Skeletal muscle satellite cell (primary cell): ENCODE measurements at regions not wholly inside any gene's neighbourhood (a gene's known extent, or its start where the extent isn't known, plus 50 kb on each side); places are given as distances from the start of the nearest gene placed in this dataset.
"Not testable (repeated sequence)": the region's sequence is repeated elsewhere in the genome, so short reads cannot be mapped to it uniquely, and the experiment has no call there.

Source experiments
- H3K27me3 ChIP-seq: 2 replicates; pipeline ENCODE4 v1.7.0; 2013; ENCODE audit warnings: low read length; ENCODE audit not compliant: control insufficient read depth, insufficient read depth
- H3K36me3 ChIP-seq: 2 replicates; pipeline ENCODE4 v1.7.0; 2013; ENCODE audit warnings: mild to moderate bottlenecking, control low read depth, low read length; ENCODE audit not compliant: insufficient read depth
- H3K4me1 ChIP-seq: 2 replicates; pipeline ENCODE4 v1.7.0; 2013; ENCODE audit warnings: low read length; ENCODE audit not compliant: control insufficient read depth, insufficient read depth
- H3K4me2 ChIP-seq: 2 replicates; pipeline ENCODE4 v1.7.0; 2013; ENCODE audit warnings: mild to moderate bottlenecking, low read length
- H3K4me3 ChIP-seq: 2 replicates; pipeline ENCODE4 v1.7.0; 2013; ENCODE audit warnings: low read length
- H3K9ac ChIP-seq: 2 replicates; pipeline ENCODE4 v1.7.0; 2013; ENCODE audit warnings: mild to moderate bottlenecking, low read depth, low read length, moderate library complexity
- H3K9me3 ChIP-seq: replicated peaks from 2 replicates; pipeline ENCODE4 v1.7.0; 2013; ENCODE audit warnings: mild to moderate bottlenecking, control low read depth, low read length

GRCh38 chr6:15887491-15888461 lies 224.9 kb upstream of the DTNBP1 start:
- no peaks in the 10 kb centered on the region for H3K27me3 ChIP-seq
- no peak overlapping the region for H3K4me3 ChIP-seq
- no peaks in the 10 kb centered on the region for H3K36me3 ChIP-seq
- no peak overlapping the region for H3K9ac ChIP-seq
- no peaks in the 10 kb centered on the region for H3K9me3 ChIP-seq
- H3K4me2 ChIP-seq: no peak overlapping the region
- no peaks in the 10 kb centered on the region for H3K4me1 ChIP-seq

- Histone ChIP-seq H3K9ac (no peak overlapping the region), H3K36me3 (no peaks in the 10 kb centered on the region), H3K4me2 (no peak overlapping the region), H3K9me3 (no peaks in the 10 kb centered on the region), H3K4me1 (no peaks in the 10 kb centered on the region), H3K27me3 (no peaks in the 10 kb centered on the region), H3K4me3 (no peak overlapping the region)
These were observed 222.8 kb upstream of the DTNBP1 start for GRCh38 chr6:15885624-15886023.

DNA sequence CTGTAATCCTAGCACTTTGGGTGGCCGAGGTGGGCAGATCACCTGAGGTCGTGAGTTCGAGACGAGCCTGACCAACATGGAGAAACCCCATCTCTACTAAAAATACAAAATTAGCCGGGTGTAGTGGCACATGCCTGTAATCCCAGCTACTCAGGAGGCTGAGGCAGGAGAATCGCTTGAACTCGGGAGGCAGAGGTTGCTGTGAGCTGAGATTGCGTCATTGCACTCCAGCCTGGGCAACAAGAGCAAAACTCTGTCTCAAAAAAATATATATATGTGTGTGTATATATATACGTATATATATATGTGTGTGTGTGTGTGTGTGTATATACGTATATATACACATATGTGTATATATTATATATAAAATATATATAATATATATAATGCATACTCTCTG lies 220.8 kb upstream of the DTNBP1 start:
- not testable (repeated sequence) for H3K27me3 ChIP-seq, H3K4me1 ChIP-seq, H3K4me3 ChIP-seq, H3K4me2 ChIP-seq, H3K9ac ChIP-seq, H3K9me3 ChIP-seq, H3K36me3 ChIP-seq

- H3K9ac ChIP-seq: no peak overlapping the region
- H3K27me3 ChIP-seq: no peaks in the 10 kb centered on the region
- no peaks in the 10 kb centered on the region for H3K9me3 ChIP-seq
- H3K4me2 ChIP-seq: no peak overlapping the region
- no peaks in the 10 kb centered on the region for H3K4me1 ChIP-seq
- no peak overlapping the region for H3K4me3 ChIP-seq
- no peaks in the 10 kb centered on the region for H3K36me3 ChIP-seq
These were observed 220.1 kb upstream of the DTNBP1 start for GRCh38 chr6:15882915-15883314.

DNA sequence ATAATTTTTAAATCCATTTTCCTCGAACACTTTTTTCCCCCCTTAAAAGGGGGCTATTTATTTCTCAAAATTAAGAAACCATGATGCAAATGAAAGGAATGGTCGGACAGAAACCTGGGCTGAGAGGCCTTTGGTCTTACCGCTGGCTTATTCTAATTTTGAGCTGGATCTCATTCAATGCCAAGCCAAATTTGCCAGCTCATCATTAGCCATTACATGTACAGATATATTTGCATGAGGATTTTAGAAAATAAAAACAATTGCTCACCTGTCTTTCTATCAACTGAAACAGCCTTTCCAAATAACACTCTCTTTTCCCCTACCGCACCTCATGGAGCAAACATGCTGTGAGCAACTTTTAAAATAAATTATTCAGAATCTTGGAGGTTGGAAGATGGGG lies 219.5 kb upstream of the DTNBP1 start:
- H3K4me2 ChIP-seq: no peak overlapping the region
- no peak overlapping the region for H3K4me3 ChIP-seq
- no peaks in the 10 kb centered on the region for H3K27me3 ChIP-seq
- H3K9me3 ChIP-seq: no peaks in the 10 kb centered on the region
- H3K36me3 ChIP-seq: no peaks in the 10 kb centered on the region
- no peak overlapping the region for H3K9ac ChIP-seq
- H3K4me1 ChIP-seq: no peaks in the 10 kb centered on the region

- H3K9me3 ChIP-seq: no peaks in the 10 kb centered on the region
- no peak overlapping the region for H3K4me3 ChIP-seq
- no peak overlapping the region for H3K4me2 ChIP-seq
- H3K9ac ChIP-seq: no peak overlapping the region
- H3K36me3 ChIP-seq: no peaks in the 10 kb centered on the region
- no peaks in the 10 kb centered on the region for H3K4me1 ChIP-seq
- no peaks in the 10 kb centered on the region for H3K27me3 ChIP-seq
These were observed 218.3 kb upstream of the DTNBP1 start for GRCh38 chr6:15881150-15881549.

DNA sequence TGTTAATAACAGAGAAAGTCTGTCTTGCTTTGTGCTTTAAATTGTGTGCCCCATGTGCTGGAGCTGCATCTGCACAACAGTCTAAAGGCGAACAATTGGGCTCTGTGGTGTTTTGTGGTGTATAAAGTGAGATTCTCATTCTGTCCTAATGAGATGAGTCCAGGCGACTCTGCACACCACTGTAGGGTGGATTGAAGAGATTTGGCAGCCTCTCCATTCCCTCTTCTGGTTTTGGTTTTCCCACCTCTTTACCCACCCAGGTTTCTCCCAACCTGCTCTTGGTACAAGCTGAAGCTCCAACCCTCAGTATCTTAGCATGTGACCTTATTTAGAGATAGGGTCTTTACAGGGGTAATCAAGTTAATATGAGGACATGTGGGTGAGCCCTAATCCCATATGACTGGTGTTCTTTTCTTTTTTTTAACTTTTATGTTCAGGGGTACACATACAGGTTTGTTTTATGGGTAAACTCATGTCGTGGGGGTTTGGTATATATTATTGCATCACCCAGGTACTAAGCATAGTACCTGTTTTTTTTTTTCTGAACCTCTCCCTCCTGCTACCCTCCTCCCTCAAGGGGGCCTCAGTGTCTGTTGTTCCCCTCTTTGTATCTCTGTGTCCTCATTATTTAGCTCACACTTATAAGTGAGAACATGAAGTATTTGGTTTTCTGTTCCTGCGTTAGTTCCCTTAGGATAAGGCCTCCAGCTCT lies 217.6 kb upstream of the DTNBP1 start:
- Histone ChIP-seq H3K9ac (no peak overlapping the region), H3K9me3 (no peaks in the 10 kb centered on the region), H3K36me3 (no peaks in the 10 kb centered on the region), H3K4me1 (no peaks in the 10 kb centered on the region), H3K4me3 (no peak overlapping the region), H3K4me2 (no peak overlapping the region), H3K27me3 (no peaks in the 10 kb centered on the region)

DNA sequence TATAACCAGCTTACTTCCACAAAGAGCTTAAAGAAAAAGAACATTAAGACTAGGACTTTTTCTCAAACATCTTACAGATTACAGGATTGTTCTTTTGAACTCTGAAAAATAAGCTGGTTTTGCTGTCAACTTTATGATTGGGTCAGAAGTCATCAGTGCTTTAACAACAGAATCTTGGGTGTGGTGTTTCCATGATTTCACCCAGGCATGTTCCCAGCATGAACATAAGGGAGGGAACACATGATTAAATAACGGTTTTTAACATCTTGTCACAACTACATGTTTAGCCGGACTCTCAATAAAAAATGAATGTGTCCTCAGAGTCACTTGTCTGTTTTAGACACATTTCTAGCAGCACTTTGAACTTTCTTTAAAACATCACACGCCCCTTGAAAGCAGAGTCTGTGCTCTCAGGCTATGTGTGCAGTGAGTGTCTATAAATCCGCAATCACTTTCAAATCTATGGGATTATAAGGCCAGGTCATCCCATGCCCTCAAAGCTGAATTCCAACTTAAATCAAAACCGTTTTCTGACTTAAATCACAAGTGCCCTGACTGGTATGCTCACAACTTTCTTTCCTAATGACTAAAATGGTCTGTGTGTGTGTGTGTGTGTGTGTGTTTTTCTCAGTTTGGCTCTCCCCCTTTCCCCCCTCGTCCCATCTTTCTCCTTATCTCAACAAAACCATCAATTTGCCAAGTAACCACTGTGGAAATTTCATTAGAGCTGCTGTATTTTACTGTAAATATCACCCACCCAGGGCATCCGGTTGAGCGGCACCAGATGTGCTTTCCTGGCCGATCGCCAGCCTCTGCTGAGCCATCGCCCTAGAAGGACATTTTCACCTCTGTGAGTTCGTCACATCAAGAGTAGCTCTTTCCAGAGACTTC lies 216.8 kb upstream of the DTNBP1 start:
- Histone ChIP-seq H3K36me3 (no peaks in the 10 kb centered on the region), H3K27me3 (no peaks in the 10 kb centered on the region), H3K9me3 (no peaks in the 10 kb centered on the region), H3K4me2 (no peak overlapping the region), H3K4me3 (no peak overlapping the region), H3K4me1 (no peaks in the 10 kb centered on the region), H3K9ac (no peak overlapping the region)

GRCh38 chr6:15877231-15877630 lies 214.4 kb upstream of the DTNBP1 start:
- no peaks in the 10 kb centered on the region for H3K27me3 ChIP-seq
- no peaks in the 10 kb centered on the region for H3K4me1 ChIP-seq

GRCh38 chr6:15876406-15876805 lies 213.6 kb upstream of the DTNBP1 start:
- Histone ChIP-seq H3K4me2 (no peak overlapping the region), H3K4me3 (no peak overlapping the region), H3K9me3 (no peaks in the 10 kb centered on the region), H3K9ac (no peak overlapping the region), H3K36me3 (no peaks in the 10 kb centered on the region), H3K4me1 (no peaks in the 10 kb centered on the region), H3K27me3 (peaks cover under 1% of the 10 kb centered on the region)

More at GRCh38 chr6:15877231-15877630, 214.4 kb upstream of the DTNBP1 start:
- Histone ChIP-seq H3K9me3 (no peaks in the 10 kb centered on the region), H3K4me2 (no peak overlapping the region), H3K4me3 (no peak overlapping the region), H3K9ac (no peak overlapping the region), H3K36me3 (no peaks in the 10 kb centered on the region)

- Histone ChIP-seq H3K36me3 (no peaks in the 10 kb centered on the region), H3K9me3 (no peaks in the 10 kb centered on the region), H3K4me1 (no peaks in the 10 kb centered on the region), H3K4me3 (no peak overlapping the region), H3K27me3 (peaks cover 3% of the 10 kb centered on the region), H3K4me2 (no peak overlapping the region), H3K9ac (no peak overlapping the region)
These were observed 213.0 kb upstream of the DTNBP1 start for GRCh38 chr6:15875797-15876196.
